Renal cortical epithelial cell (primary cell): ENCODE measurements at regions not wholly inside any gene's neighbourhood (a gene's known extent, or its start where the extent isn't known, plus 50 kb on each side); places are given as distances from the start of the nearest gene placed in this dataset.

ENCODE experiments used
- DNase-seq: peaks from one replicate; pipeline ENCODE4 v3.0.0-alpha.2; 2011; ENCODE audit warnings: low read depth

DNA sequence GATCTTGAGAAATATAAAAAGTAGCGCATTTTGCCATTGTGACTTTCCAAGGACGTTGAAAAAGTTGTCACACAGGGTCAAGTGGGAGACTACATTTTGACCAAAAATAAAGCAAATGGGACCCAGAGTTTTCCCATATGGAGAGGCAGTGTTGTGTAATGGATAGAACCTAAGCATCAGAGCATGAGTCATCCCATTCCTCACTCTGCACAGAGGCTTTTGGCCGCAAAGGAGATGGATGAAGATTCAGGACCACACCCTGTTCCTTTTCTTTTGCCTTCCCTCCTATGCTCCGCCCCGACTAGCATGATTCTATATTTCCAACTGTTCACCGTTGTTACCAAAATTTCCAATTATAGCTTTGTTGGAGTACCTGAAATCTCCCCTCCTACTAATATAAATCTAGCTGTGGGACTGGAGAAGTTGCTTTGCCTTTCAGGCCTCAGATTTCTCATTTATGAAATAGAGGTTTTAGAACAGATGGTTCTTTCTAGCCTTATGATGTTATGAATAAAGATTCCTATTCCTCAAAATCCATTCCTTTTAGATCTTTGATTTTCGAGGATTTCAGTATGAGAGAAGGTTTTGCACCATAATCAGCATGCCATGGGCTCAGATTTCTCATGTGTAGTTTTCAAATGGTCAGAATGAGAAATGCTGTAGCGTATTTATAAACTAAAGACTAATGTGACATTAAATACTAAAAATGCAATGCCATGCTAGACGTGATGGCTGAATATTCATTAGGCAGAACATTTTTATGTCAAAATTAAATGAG lies 921.9 kb upstream of the TENM4 start:
- DNase-seq, result no peak

- no peak for DNase-seq
These were observed 914.4 kb upstream of the TENM4 start for GRCh38 chr11:80355251-80355650.

- no peak for DNase-seq
These were observed 909.7 kb upstream of the TENM4 start for GRCh38 chr11:80350541-80350940.

GRCh38 chr11:80349997-80350396 lies 909.2 kb upstream of the TENM4 start:
- DNase-seq, result no peak

- no peak for DNase-seq
These were observed 905.7 kb upstream of the TENM4 start for GRCh38 chr11:80346353-80347059.

- no peak for DNase-seq
These were observed 902.6 kb upstream of the TENM4 start for GRCh38 chr11:80343436-80343835.

- DNase-seq, result no peak
These were observed 897.4 kb upstream of the TENM4 start for GRCh38 chr11:80338231-80338630.

- no peak for DNase-seq
These were observed 890.9 kb upstream of the TENM4 start for GRCh38 chr11:80331694-80332093.

GRCh38 chr11:80330264-80330663 lies 889.4 kb upstream of the TENM4 start:
- DNase-seq, result peak; percentile 62

DNA sequence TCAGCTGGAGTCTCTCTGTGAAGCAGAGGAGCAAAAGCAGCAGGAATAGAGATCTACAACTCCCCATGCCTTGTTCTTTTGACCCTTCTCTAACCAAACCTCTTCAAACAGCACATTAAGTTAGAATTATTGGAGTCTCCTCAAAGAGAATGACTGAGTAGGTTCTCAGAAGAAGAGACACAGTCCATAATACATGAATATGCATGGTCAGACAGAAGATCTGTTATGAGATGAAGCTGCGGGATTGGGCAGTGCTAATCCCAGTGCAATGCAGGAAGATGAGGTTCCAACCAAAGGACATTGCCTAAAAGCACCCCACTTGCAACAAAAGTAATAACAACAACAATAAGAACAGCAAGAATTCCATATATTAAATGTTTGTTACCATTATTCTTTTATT lies 887.9 kb upstream of the TENM4 start:
- DNase-seq, result no peak

GRCh38 chr11:80327956-80328614 lies 887.3 kb upstream of the TENM4 start:
- DNase-seq, result no peak

GRCh38 chr11:80321786-80322185 lies 881.0 kb upstream of the TENM4 start:
- no peak for DNase-seq

DNA sequence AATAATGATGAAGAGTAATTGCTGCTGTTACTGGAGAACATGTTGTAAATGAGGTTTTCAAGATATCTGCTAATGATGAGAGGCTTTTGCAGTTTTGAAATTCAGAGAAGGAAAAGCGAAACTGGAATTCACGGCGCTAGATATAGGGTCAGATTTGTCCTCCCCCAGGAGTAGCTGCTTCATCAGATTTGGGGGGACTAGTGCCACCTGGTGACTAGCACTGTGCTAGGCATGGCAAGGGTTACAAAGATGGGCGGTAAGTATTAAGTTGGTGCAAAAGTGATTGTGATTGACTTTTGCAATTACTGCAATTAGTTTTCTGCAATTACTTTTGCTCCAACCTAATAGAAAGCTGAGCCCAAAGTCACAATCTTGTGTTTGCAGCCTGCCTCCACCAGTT lies 879.9 kb upstream of the TENM4 start:
- DNase-seq, result no peak

GRCh38 chr11:80320226-80320625 lies 879.4 kb upstream of the TENM4 start:
- no peak for DNase-seq

- DNase-seq, result no peak
These were observed 876.8 kb upstream of the TENM4 start for GRCh38 chr11:80317612-80318011.

DNA sequence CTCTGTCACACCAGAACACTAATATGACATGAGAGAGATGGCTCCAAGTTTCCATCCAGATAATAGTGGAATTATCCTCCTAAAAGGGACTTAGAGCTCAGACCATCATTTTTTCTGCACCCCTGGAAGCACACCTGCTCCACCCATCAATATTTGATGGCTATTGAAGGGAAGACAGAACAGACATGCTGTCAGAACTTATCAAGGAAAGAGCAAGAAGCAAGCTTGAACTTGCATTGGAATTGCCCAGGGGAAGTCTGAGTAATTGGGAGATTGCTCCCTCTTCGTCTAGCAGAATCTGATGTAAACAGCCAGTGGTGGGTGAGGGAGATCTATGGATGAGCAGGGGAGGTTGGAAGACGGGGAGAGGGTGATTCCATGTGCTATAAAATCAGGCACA lies 874.4 kb upstream of the TENM4 start:
- DNase-seq, result no peak

- DNase-seq, result peak; percentile 34
These were observed 868.5 kb upstream of the TENM4 start for GRCh38 chr11:80309301-80309700.

GRCh38 chr11:80307676-80308075 lies 866.8 kb upstream of the TENM4 start:
- peak; percentile 14 for DNase-seq

- peak; percentile 86 for DNase-seq
These were observed 857.2 kb upstream of the TENM4 start for GRCh38 chr11:80297858-80298632.

GRCh38 chr11:80293293-80293692 lies 852.5 kb upstream of the TENM4 start:
- no peak for DNase-seq

DNA sequence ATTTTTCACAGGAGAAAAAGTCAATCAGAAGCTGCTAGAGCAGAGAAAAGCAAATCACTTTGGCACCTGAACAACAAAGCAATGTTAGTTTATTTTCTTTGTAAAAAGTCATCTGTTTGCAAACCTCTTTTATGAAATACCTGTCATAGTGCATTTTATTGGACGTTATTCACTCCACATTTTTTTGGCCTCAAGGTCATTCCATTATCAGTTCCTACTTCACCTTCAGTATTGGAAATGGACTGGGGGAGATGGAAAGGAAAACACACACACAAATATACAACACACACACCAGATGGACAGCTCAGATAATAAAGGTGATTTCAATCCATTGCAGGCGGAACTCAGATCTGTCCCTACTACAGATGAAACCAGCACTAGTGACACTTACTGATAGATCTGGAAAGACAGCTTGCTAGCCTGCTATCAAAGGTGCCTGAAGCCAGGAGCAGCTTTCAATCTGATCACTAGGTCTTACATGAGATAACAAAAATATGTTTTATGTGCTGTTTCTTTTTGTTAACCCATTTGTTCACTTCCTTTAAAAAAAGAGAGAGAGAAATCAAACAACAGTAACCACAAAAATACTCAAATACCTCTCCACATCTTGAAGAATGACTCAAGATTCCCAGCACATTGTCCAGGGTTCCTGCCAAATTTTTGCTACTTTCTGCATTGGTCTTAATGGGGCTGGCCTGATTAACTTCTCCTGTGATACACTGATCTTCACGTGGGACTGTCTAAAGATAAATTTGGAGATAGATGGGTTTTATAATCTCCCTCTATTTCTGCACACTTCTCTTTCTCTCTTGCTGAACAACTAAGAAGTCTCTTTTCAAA lies 844.3 kb upstream of the TENM4 start:
- no peak for DNase-seq
